ENCODE measurements at regions not wholly inside any gene's neighbourhood (a gene's known extent, or its start where the extent isn't known, plus 50 kb on each side); places are given as distances from the start of the nearest gene placed in this dataset.

GRCh38 chr2:137828624-137829023, 135.6 kb upstream of the HNMT start:
- no peak for TF ChIP-seq CTCF (IDR thresholded peaks at IDR 0.05; ENCODE audit: extremely low read depth, insufficient read depth, missing control alignments)
- DNase-seq (ENCODE audit: low spot score), result no peak
- in situ Hi-C loops (cut with MboI; ENCODE audit: low pct_unique_long_range_greater_than_20kb, low sequenced_read_pairs, unreplicated experiment), result loop anchor here (25.0 kb wide), 1 partner anchor 366 kb away; no protein-coding TSS in a partner anchor

- TF ChIP-seq CTCF (IDR thresholded peaks at IDR 0.05; ENCODE audit: extremely low read depth, insufficient read depth, missing control alignments), result no peak
- DNase-seq (ENCODE audit: low spot score), result no peak
- in situ Hi-C loops (cut with MboI; ENCODE audit: low pct_unique_long_range_greater_than_20kb, low sequenced_read_pairs, unreplicated experiment), result loop anchor here (25.0 kb wide), 1 partner anchor 367 kb away; no protein-coding TSS in a partner anchor
These were observed 135.0 kb upstream of the HNMT start for GRCh38 chr2:137829251-137829650.

GRCh38 chr2:137834760-137835379, 129.4 kb upstream of the HNMT start:
- no peak for TF ChIP-seq CTCF (IDR thresholded peaks at IDR 0.05; ENCODE audit: extremely low read depth, insufficient read depth, missing control alignments)
- no peak for DNase-seq (ENCODE audit: low spot score)
- in situ Hi-C loops (cut with MboI; ENCODE audit: low pct_unique_long_range_greater_than_20kb, low sequenced_read_pairs, unreplicated experiment), result loop anchor here (25.0 kb wide), 1 partner anchor 373 kb away; no protein-coding TSS in a partner anchor

GRCh38 chr2:137836671-137837070, 127.6 kb upstream of the HNMT start:
- DNase-seq (ENCODE audit: low spot score), result no peak
- in situ Hi-C loops (cut with MboI; ENCODE audit: low pct_unique_long_range_greater_than_20kb, low sequenced_read_pairs, unreplicated experiment), result loop anchor here (25.0 kb wide), 1 partner anchor 374 kb away; no protein-coding TSS in a partner anchor
- no peak for TF ChIP-seq CTCF (IDR thresholded peaks at IDR 0.05; ENCODE audit: extremely low read depth, insufficient read depth, missing control alignments)

GRCh38 chr2:137837830-137838229, 126.4 kb upstream of the HNMT start:
- DNase-seq (ENCODE audit: low spot score), result no peak
- TF ChIP-seq CTCF (IDR thresholded peaks at IDR 0.05; ENCODE audit: extremely low read depth, insufficient read depth, missing control alignments), result no peak
- in situ Hi-C loops (cut with MboI; ENCODE audit: low pct_unique_long_range_greater_than_20kb, low sequenced_read_pairs, unreplicated experiment), result loop anchor here (25.0 kb wide), 1 partner anchor 376 kb away; no protein-coding TSS in a partner anchor

GRCh38 chr2:137838255-137839092, 125.8 kb upstream of the HNMT start:
- DNase-seq (ENCODE audit: low spot score), result peak; percentile 21
- TF ChIP-seq CTCF (IDR thresholded peaks at IDR 0.05; ENCODE audit: extremely low read depth, insufficient read depth, missing control alignments), result peak; percentile 51
- in situ Hi-C loops (cut with MboI; ENCODE audit: low pct_unique_long_range_greater_than_20kb, low sequenced_read_pairs, unreplicated experiment), result loop anchor here (25.0 kb wide), 1 partner anchor 376 kb away; no protein-coding TSS in a partner anchor
